Epithelial cell of prostate (primary cell): ENCODE measurements at regions not wholly inside any gene's neighbourhood (a gene's known extent, or its start where the extent isn't known, plus 50 kb on each side); places are given as distances from the start of the nearest gene placed in this dataset.
A peak's percentile ranks its signal among the peaks of the same experiment; 100 is the strongest.

Experiments
- DNase-seq: peaks from one replicate; pipeline ENCODE4 v3.0.0-alpha.2; 2011; ENCODE audit warnings: low read depth, low spot score
- H3K27ac ChIP-seq: fragments of 450-650 bp; 2 replicates; pipeline ENCODE4 v1.5.1; 2017; ENCODE audit warnings: mild to moderate bottlenecking

- no peak for DNase-seq
- H3K27ac ChIP-seq: no peak overlapping the region
Observed at GRCh38 chr12:86917121-86917520, 660.9 kb upstream of the MGAT4C start.

DNA sequence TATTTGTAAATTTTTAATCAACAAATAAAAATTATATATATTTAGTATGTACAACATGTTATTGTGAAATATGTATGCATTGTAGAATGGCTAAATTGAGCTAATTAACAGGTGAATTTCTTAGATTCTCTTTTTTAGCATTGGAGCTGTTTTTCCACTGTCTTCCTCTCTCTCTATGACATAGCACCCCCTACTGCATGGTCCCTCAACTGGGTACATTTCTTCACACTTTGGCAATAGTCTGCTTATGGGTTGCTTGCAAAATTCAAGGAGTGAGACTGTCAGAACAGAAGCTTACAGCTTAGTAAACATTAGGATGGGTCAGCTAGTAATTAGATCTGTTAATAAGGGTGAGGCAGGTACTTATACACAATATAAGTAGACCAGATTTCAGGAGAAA, 658.5 kb upstream of the MGAT4C start:
- H3K27ac ChIP-seq: no peak overlapping the region
- peak; percentile 0 for DNase-seq

DNA sequence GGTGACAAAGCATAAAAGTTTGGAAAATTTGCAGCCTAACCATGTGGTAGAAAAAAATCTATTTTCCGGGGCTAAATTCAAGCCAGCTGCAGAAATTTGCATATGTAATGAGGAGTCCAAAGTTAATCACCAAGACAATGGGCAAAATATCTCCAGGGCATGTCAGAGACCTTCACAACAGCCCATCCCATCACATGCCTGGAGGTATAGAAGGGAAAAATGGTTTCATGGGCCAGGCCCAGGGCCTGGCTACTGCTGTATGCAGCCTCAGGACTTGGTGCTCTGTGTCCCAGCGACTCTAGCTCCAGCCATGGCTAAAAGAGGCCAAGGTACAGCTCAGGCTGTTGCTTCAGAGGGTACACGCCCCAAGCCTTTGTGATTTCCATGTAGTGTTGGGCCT, 655.8 kb upstream of the MGAT4C start:
- no peak for DNase-seq
- H3K27ac ChIP-seq: no peak overlapping the region

- DNase-seq: no peak
- no peak overlapping the region for H3K27ac ChIP-seq
Observed at GRCh38 chr12:86903159-86903558, 647.0 kb upstream of the MGAT4C start.

GRCh38 chr12:86860776-86861175, 604.6 kb upstream of the MGAT4C start:
- no peak for DNase-seq
- no peak overlapping the region for H3K27ac ChIP-seq

GRCh38 chr12:86852451-86852850, 596.3 kb upstream of the MGAT4C start:
- H3K27ac ChIP-seq: no peak overlapping the region
- DNase-seq: no peak

DNA sequence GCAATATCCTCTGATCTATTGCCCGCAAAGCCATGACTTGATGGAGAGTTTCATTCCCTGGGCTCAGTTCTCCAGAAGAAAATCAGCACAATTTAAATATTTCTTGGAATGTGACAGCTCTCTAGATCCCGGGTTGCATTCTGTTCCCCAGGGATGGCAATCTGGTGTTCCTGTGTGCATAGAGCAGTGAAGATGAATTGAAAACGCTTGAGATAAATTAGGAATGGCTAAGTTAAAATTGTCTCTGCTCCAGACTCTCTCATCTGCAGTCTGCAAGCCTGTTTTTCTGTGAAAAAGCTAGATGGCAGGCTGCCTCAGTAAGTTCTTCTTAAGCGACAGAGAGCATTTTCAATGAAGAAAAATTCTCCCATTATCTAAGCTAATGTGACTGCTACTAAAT, 582.5 kb upstream of the MGAT4C start:
- DNase-seq: no peak
- H3K27ac ChIP-seq: no peak overlapping the region

DNA sequence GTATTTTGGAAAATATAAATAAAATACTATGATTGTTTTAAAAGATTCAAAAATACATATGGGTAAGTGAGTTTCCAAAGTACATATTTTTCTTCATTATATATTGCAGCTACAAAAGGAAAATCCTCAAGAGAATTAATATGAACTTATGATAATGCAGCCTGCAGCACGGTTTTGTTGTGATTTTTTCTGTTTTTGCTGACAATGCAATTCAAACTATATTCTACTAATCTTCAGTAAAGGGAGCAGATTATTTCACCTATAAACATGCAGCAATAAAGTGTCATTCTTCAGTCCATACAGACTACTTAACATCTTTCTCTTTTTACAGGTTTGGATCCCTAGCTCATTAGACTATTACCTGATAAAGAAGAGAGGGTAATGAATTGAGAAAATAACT, 582.1 kb upstream of the MGAT4C start:
- DNase-seq: no peak
- no peak overlapping the region for H3K27ac ChIP-seq

- no peak overlapping the region for H3K27ac ChIP-seq
- no peak for DNase-seq
Observed at GRCh38 chr12:86837246-86837645, 581.1 kb upstream of the MGAT4C start.

- H3K27ac ChIP-seq: no peak overlapping the region
- DNase-seq: no peak
Observed at GRCh38 chr12:86834217-86834616, 578.0 kb upstream of the MGAT4C start.

DNA sequence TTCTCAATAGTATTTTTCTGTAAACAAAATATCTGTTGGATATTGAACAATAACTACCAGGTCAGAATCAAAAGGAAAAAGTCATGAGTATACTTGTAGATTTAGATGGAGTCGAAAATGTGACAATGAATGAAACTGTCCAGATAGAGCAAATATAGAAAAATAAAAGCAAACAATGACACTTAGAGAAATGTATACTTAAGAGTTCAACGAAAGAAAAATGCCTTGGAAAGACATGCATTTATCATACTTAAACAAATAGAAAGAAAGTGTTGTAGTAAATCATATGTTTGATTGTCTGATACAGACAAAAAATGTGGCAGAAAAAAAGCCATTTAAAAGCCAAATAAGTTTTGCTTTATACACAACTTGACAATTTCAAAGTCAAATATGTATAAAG, 571.2 kb upstream of the MGAT4C start:
- no peak for DNase-seq
- H3K27ac ChIP-seq: no peak overlapping the region

GRCh38 chr12:86826051-86826450, 569.9 kb upstream of the MGAT4C start:
- no peak for DNase-seq

DNA sequence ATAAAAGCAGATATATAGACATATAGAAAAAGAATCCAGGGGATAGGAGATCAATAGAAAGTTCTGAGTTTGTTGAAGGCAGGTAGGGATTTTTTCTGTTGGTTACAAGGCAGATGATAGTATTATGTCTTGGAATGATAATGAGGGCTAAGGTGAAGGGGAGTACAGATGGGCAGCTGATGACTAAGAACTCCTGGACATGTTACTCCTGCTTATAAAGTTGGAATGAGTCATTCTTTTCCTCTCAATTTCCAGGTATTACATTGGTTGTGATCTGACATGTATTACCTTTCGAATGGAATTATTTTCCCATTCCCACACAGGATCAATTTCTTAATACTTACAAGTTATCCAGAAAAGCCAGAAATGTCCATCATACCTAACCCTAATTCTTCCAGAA, 545.2 kb upstream of the MGAT4C start:
- no peak overlapping the region for H3K27ac ChIP-seq
- DNase-seq: no peak

More at GRCh38 chr12:86826051-86826450, 569.9 kb upstream of the MGAT4C start:
- H3K27ac ChIP-seq: no peak overlapping the region

GRCh38 chr12:86799616-86800015, 543.4 kb upstream of the MGAT4C start:
- DNase-seq: no peak

DNA sequence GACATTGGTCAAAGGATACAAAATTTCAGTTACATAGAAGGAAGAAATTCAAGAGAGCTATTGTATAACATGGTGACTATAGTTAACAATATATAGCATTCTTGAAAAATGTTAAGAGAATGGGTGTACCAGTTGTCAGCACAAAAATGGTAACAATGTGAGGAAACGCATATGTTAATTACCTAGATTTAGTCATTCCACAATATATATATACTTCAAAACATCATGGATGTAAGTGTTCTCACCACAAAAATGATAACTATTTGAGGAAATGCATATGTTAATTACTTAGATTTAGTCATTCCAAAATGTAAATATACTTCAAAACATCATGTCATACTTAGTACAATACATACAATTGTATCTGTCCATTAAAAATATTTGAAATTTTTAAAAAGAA, 540.4 kb upstream of the MGAT4C start:
- DNase-seq: no peak
- no peak overlapping the region for H3K27ac ChIP-seq

More at GRCh38 chr12:86799616-86800015, 543.4 kb upstream of the MGAT4C start:
- H3K27ac ChIP-seq: no peak overlapping the region

- DNase-seq: no peak
- H3K27ac ChIP-seq: no peak overlapping the region
Observed at GRCh38 chr12:86788661-86789060, 532.5 kb upstream of the MGAT4C start.

GRCh38 chr12:86787419-86787818, 531.2 kb upstream of the MGAT4C start:
- DNase-seq: peak; percentile 0
- no peak overlapping the region for H3K27ac ChIP-seq

- no peak for DNase-seq
- no peak overlapping the region for H3K27ac ChIP-seq
Observed at GRCh38 chr12:86777325-86777724, 521.1 kb upstream of the MGAT4C start.

DNA sequence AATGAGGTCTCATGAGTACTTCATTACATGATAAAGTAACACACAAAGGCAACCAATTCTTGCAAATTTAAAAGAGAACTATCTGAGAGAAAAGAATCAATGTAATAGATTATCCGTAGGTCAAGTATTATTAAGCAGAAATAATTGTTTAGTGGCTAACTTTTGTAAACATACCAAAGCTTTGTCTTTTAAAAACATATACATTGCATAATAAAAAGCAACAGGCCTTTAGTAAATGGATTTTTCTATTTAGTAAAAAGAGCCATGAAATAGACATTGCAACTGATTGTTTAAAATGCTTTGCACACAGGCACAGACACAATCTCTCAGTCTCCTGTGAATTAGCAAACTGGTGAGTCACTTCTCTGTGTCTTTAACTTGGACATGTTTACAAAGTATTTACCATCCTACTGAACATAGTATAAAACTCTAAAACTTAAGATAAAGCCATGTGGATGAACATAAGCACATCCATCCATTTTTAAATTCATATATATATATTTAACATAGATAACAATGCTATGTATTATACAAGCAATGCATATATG, 518.7 kb upstream of the MGAT4C start:
- peak; percentile 1 for DNase-seq
- no peak overlapping the region for H3K27ac ChIP-seq

GRCh38 chr12:86772696-86773095, 516.5 kb upstream of the MGAT4C start:
- no peak overlapping the region for H3K27ac ChIP-seq
- peak; percentile 6 for DNase-seq

GRCh38 chr12:86770871-86771270, 514.7 kb upstream of the MGAT4C start:
- H3K27ac ChIP-seq: no peak overlapping the region
- no peak for DNase-seq

DNA sequence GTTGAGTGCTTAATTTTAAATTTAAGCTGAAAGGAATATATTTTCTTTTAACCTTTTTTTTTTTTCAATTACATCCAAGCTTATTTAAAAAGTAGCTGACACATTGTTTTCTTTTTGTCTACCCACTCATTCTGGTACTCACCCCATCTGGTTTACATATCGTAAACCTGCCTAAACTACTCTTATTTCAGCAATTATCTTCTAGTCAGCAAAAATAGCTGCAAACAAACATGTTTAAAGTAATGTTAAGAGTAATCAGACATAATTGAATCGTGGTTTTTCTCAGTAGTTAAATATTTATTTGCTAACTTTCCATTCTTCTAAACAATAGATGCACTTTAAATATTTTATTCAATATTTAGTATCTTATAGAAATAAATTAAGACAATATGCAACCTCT, 492.7 kb upstream of the MGAT4C start:
- DNase-seq: no peak
- H3K27ac ChIP-seq: no peak overlapping the region
